Gastrocnemius medialis (tissue), 4 donors: ENCODE measurements at regions not wholly inside any gene's neighbourhood (a gene's known extent, or its start where the extent isn't known, plus 50 kb on each side); places are given as distances from the start of the nearest gene placed in this dataset.

ENCODE experiments used
- ATAC-seq, 2 donors: fragments of 150-250 bp; one replicate each; pipeline ENCODE4 v1.9.1; 2016
- DNase-seq, 2 donors: peaks; one replicate each; pipeline ENCODE4 v3.0.0-alpha.2; 2019
- H3K27ac ChIP-seq, 4 donors: fragments of 200-600 bp; sonication (generic); 1 replicate in 1 of 4; 2 replicates in 3 of 4; pipeline ENCODE4 v1.5.1; 2016 to 2018; ENCODE audit warnings: mild to moderate bottlenecking in 2 of 4, moderate library complexity in 1 of 4
- H3K27me3 ChIP-seq, 3 donors: fragments of 200-600 bp; sonication (generic) in 2 of 3; 1 replicate in 1 of 3; 2 replicates in 2 of 3; pipeline versions ENCODE4 v1.5.1 to v1.6.0; 2016 to 2019; ENCODE audit warnings: mild to moderate bottlenecking in 1 of 3, moderate library complexity in 1 of 3
- H3K36me3 ChIP-seq, 2 donors: fragments of 200-600 bp; sonication (generic) in 1 of 2; one replicate each; pipeline ENCODE4 v1.5.1; 2017 to 2018
- H3K4me1 ChIP-seq, 2 donors: fragments of 200-600 bp; sonication (generic) in 1 of 2; one replicate each; pipeline ENCODE4 v1.5.1; 2016 to 2017; ENCODE audit warnings: mild to moderate bottlenecking in 2 of 2
- H3K4me3 ChIP-seq, 4 donors: fragments of 200-600 bp; sonication (generic) in 3 of 4; 1 replicate in 1 of 4; 2 replicates in 3 of 4; pipeline ENCODE4 v1.5.1; 2016 to 2019; ENCODE audit warnings: mild to moderate bottlenecking in 2 of 4
- H3K9me3 ChIP-seq, 3 donors: fragments of 200-600 bp; sonication (generic) in 2 of 3; 1 replicate in 1 of 3; 2 replicates in 2 of 3; pipeline ENCODE4 v1.5.1; 2016 to 2019
- CTCF ChIP-seq, 5 experiments: fragments of 450-650 bp in 3 of 5; fragments of 200-600 bp in 2 of 5; sonication (generic) in 2 of 5; IDR thresholded peaks in 4 of 5; conservative IDR thresholded peaks in 1 of 5; 1 replicate in 4 of 5; 2 replicates in 1 of 5; pipeline ENCODE4 v1.5.1; 2016 to 2019; ENCODE audit warnings: antibody characterized with exemption in 5 of 5, mild to moderate bottlenecking in 3 of 5, moderate library complexity in 3 of 5
- POLR2A ChIP-seq, 2 donors: fragments of 450-650 bp; IDR thresholded peaks; one replicate each; pipeline ENCODE4 v1.6.1; 2017; ENCODE audit warnings: antibody characterized with exemption in 2 of 2, mild to moderate bottlenecking in 2 of 2, moderate library complexity in 2 of 2
- in situ Hi-C, 4 donors: fragments of 200-750 bp; cut with MboI; loops; one replicate each; pipeline versions ENCODE4 v1.15.0 to v1.8.0; 2017; ENCODE audit warnings: low sequenced_read_pairs in 4 of 4
- intact Hi-C: fragments of 100-400 bp; cut with DNase I; formaldehyde crosslinking; loops from one replicate; pipeline ENCODE4 v1.15.1; 2023; ENCODE audit warnings: low total_unique reads

DNA sequence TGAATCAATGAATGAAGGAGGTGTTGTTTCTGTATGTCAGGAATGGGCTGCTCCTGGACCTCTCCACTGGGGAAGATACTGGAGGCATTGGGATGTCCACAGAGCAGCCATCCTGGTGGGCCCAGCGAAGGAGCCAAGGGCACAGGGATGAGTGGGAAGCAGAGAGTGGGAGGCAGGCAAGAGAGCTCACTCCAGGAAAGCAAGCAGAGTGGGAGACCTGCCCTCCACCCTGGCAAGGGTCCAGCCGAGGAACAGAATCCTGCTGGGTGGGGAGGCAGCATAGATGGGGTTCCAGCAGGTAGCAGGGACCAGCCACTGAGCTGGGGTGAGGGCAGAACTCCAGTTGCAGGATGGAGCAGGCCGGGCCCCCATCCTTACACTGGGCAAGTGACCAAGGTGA is 71.9 kb upstream of the AMZ2 start:
- H3K9me3 ChIP-seq = no peaks in the 10 kb centered on the region
- ATAC-seq (no peak), DNase-seq (no peak)
- in situ Hi-C loops (loop anchor here in 3 of 4 donors (10.0 to 25.0 kb wide), 2 partner anchors 289 to 586 kb away; no protein-coding TSS in a partner anchor), intact Hi-C loops (no loop called here)
- no peak overlapping the region for H3K4me3 ChIP-seq
- no peaks in the 10 kb centered on the region for H3K4me1 ChIP-seq
- no peaks in the 10 kb centered on the region for H3K27me3 ChIP-seq
- TF ChIP-seq POLR2A (IDR thresholded peaks at IDR 0.05) = no peak
- TF ChIP-seq CTCF (IDR thresholded peaks at IDR 0.05 in 4 of 5, conservative IDR thresholded peaks at IDR 0.05 in 1 of 5) = no peak
- no peak overlapping the region for H3K27ac ChIP-seq
- H3K36me3 ChIP-seq = no peaks in the 10 kb centered on the region

DNA sequence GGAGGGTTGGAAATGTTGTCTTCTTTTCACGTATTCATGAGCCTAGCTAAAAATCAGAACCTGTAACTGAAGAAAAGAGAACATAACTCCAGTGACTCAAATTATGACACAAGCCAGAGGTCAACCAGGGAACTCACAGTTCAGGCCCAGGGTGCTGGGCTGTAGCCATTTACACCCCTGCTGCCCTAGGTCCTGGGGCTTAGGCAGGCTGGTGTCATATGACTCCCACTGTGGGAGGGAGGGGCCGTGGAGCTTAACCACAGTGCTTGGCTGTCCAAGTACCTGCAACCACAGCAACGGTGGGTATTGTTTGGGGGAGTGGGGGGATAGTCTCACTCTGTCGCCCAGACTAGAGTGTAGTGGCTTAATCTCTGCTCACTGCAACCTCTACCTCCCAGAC is 71.1 kb upstream of the AMZ2 start:
- Histone ChIP-seq H3K27ac (no peak overlapping the region), H3K4me3 (no peak overlapping the region), H3K4me1 (peaks cover under 1 to 1% of the 10 kb centered on the region in 2 donors), H3K9me3 (no peaks in the 10 kb centered on the region), H3K27me3 (no peaks in the 10 kb centered on the region), H3K36me3 (no peaks in the 10 kb centered on the region)
- DNase-seq (no peak), ATAC-seq (no peak)
- intact Hi-C loops = no loop called here
- TF ChIP-seq POLR2A (IDR thresholded peaks at IDR 0.05) (no peak), CTCF (IDR thresholded peaks at IDR 0.05 in 4 of 5, conservative IDR thresholded peaks at IDR 0.05 in 1 of 5) (no peak)
- in situ Hi-C loops = loop anchor here in 3 of 4 donors (10.0 to 25.0 kb wide), 2 partner anchors 288 to 586 kb away; no protein-coding TSS in a partner anchor

- Histone ChIP-seq H3K27me3 (no peaks in the 10 kb centered on the region), H3K27ac (no peak overlapping the region), H3K4me3 (no peak overlapping the region), H3K36me3 (no peaks in the 10 kb centered on the region), H3K4me1 (peaks cover 5 to 6% of the 10 kb centered on the region in 2 donors), H3K9me3 (no peaks in the 10 kb centered on the region)
- DNase-seq (no peak), ATAC-seq (no peak)
- TF ChIP-seq POLR2A (IDR thresholded peaks at IDR 0.05) (no peak), CTCF (IDR thresholded peaks at IDR 0.05 in 4 of 5, conservative IDR thresholded peaks at IDR 0.05 in 1 of 5) (no peak)
- intact Hi-C loops = no loop called here
- in situ Hi-C loops = loop anchor here in 3 of 4 donors (10.0 to 25.0 kb wide), 2 partner anchors 286 to 583 kb away; no protein-coding TSS in a partner anchor
Measured at GRCh38 chr17:68178831-68179230, 69.0 kb upstream of the AMZ2 start.

GRCh38 chr17:68179236-68179925 is 68.5 kb upstream of the AMZ2 start:
- TF ChIP-seq CTCF (IDR thresholded peaks at IDR 0.05 in 4 of 5, conservative IDR thresholded peaks at IDR 0.05 in 1 of 5) (no peak), POLR2A (IDR thresholded peaks at IDR 0.05) (no peak)
- Histone ChIP-seq H3K9me3 (no peaks in the 10 kb centered on the region), H3K27ac (no peak overlapping the region), H3K27me3 (no peaks in the 10 kb centered on the region), H3K4me1 (peaks cover 5 to 6% of the 10 kb centered on the region in 2 donors), H3K36me3 (no peaks in the 10 kb centered on the region), H3K4me3 (no peak overlapping the region)
- no peak for ATAC-seq
- DNase-seq = no peak
- intact Hi-C loops = no loop called here
- in situ Hi-C loops = loop anchor here in 3 of 4 donors (10.0 to 25.0 kb wide), 2 partner anchors 285 to 583 kb away; no protein-coding TSS in a partner anchor
